ENCODE measurements at regions not wholly inside any gene's neighbourhood (a gene's known extent, or its start where the extent isn't known, plus 50 kb on each side); places are given as distances from the start of the nearest gene placed in this dataset.
"Not testable (repeated sequence)": the region's sequence is repeated elsewhere in the genome, so short reads cannot be mapped to it uniquely, and the experiment has no call there.

GRCh38 chr15:98088307-98088945 lies 127.9 kb downstream of the ARRDC4 start:
- DNase-seq, result not testable (repeated sequence)

- DNase-seq, result not testable (repeated sequence)
Measured at GRCh38 chr15:98089352-98089751, 128.8 kb downstream of the ARRDC4 start.

DNA sequence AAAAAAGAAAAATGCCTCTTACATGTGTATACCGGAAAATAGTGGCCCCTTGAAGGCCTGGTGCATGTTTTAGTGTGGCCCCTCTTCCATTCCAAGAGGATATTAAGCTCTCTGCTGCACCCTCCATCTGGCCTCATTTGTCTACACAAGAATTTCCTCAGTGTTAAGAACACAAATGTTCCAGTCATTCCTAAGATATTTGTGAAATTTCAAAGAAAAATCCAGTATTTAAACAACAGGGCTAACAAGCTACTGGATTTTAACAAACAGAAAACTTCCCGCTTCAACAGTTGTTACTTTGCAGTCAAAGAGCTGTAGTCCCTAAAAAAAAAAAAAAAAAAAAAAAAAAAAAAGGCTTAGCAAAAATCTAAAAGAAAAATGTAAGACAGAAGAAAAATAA lies 137.5 kb downstream of the ARRDC4 start:
- DNase-seq, result not testable (repeated sequence)

- DNase-seq, result not testable (repeated sequence)
Measured at GRCh38 chr15:98100606-98101005, 140.1 kb downstream of the ARRDC4 start.

- DNase-seq, result no peak
Measured at GRCh38 chr15:98103570-98103969, 143.1 kb downstream of the ARRDC4 start.

- DNase-seq, result not testable (repeated sequence)
Measured at GRCh38 chr15:98104386-98105151, 144.1 kb downstream of the ARRDC4 start.

- not testable (repeated sequence) for DNase-seq
Measured at GRCh38 chr15:98106615-98107194, 146.2 kb downstream of the ARRDC4 start.

GRCh38 chr15:98111806-98112205 lies 151.3 kb downstream of the ARRDC4 start:
- DNase-seq, result no peak

- DNase-seq, result no peak
Measured at GRCh38 chr15:98113327-98113726, 152.8 kb downstream of the ARRDC4 start.

DNA sequence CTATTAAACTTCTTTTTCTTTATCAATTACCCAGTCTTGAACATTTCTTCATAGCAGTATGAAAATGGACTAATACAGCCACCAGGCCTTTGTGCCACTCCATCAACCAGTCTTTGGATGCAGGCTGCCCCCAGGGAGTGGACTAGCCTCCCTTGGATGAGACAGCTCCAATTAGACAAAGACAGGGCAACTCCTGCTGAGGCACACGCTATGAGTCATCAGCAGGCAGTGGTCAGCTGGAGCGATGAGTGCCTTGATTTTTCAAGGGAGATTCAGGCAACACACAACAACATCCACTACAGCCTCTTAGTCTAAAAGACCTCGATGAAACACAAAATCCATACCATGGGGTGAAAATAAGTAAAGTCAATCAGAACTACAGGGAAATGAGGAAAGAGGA lies 160.1 kb downstream of the ARRDC4 start:
- no peak for DNase-seq

- DNase-seq, result no peak
Measured at GRCh38 chr15:98121536-98121935, 161.0 kb downstream of the ARRDC4 start.

- no peak for DNase-seq
Measured at GRCh38 chr15:98121957-98122356, 161.5 kb downstream of the ARRDC4 start.

- DNase-seq, result no peak
Measured at GRCh38 chr15:98123297-98123696, 162.8 kb downstream of the ARRDC4 start.

- no peak for DNase-seq
Measured at GRCh38 chr15:98123834-98124233, 163.3 kb downstream of the ARRDC4 start.

GRCh38 chr15:98124581-98124980 lies 164.1 kb downstream of the ARRDC4 start:
- no peak for DNase-seq

GRCh38 chr15:98126326-98127085 lies 166.0 kb downstream of the ARRDC4 start:
- no peak for DNase-seq

DNA sequence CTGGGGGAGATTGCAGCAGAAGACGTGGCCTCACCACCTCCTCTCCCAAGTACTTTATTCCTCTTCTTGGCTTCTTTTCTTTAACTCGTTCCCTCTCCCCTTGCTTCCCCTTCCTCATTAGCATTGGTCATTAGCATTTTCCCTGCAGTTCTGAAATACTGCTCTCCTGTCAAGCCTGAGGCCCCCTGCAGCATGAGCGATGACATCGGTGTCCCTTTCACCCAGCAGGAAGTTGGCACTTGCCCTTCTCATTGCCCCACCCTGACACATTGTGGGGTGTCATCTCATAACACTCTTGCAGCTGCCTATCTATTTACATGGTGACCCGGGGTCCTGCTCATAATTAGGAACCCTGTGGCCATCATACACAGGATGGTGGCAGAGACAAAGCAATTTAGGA lies 167.1 kb downstream of the ARRDC4 start:
- DNase-seq, result no peak

GRCh38 chr15:98131924-98132323 lies 171.4 kb downstream of the ARRDC4 start:
- no peak for DNase-seq

DNA sequence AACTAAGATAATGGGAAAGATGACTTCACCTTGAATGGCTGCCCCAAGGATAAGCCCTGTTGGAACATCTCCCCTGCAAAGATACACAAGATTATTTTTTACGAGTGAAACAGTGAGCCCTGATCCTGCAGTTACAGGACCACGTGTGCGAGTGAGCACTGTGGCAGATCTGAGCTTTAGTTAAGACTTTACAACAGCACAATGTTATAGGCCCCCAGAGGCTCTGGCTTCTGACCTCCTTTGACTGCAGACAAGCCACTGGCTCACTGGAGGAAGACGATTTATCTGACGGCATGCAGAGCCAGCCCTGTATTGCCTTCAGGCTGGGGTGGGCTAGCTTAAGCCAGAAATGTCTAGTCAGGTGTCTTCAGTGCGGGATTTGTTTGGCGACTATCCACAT lies 174.4 kb downstream of the ARRDC4 start:
- no peak for DNase-seq

GRCh38 chr15:98138910-98139309 lies 178.4 kb downstream of the ARRDC4 start:
- no peak for DNase-seq

DNA sequence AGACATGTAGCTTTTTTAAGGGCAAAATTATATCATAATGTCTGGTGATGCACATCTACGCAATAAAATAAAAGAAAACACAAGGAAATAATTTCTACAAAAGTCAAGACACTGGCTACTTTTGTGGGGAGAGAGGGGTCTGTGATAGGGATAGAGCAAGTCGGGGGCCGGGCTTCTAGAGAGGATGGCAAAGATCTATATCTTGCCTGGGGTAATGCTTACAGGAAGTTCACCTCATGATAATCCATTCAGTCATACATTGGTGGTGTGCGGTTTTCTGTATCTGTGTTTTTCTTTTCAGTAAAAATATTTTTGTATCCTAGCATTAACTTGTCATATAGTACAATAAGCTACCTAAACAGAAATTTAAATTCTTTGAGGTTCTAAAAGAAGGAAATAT lies 178.8 kb downstream of the ARRDC4 start:
- DNase-seq, result no peak

- no peak for DNase-seq
Measured at GRCh38 chr15:98142572-98142971, 182.1 kb downstream of the ARRDC4 start.

DNA sequence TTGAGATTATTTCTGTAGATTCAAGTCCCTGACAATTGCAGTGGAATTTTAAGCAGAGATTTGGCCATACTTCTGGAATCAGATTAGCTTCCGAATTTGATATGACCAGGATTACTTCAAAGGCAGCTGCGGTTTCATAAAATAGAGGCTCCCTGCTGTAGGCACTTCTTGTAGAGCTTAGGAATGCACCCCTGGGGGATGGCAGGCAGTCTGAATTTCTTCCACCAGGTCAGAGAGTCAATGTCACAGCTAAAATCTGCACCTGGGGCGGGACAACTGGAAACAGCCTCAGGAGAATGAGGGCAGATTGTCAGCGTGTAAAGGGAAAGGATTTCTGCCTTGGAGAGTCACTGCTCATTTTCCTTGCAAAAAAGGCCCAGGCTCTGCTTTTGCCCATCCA lies 182.6 kb downstream of the ARRDC4 start:
- DNase-seq, result no peak
